GM21447 (cell line): ENCODE measurements at regions not wholly inside any gene's neighbourhood (a gene's known extent, or its start where the extent isn't known, plus 50 kb on each side); places are given as distances from the start of the nearest gene placed in this dataset.
A peak's percentile ranks its signal among the peaks of the same experiment; 100 is the strongest.
"Not testable (repeated sequence)": the region's sequence is repeated elsewhere in the genome, so short reads cannot be mapped to it uniquely, and the experiment has no call there.

Experiments
- ATAC-seq: cut with Tn5 transposase; IDR thresholded peaks from one replicate; pipeline ENCODE4 v1.9.1; 2021; ENCODE audit not compliant: unreplicated experiment

- ATAC-seq: not testable (repeated sequence)
Measured at GRCh38 chr4:26017961-26018700, 104.1 kb downstream of the SMIM20 start.

GRCh38 chr4:26020083-26020668 lies 106.2 kb downstream of the SMIM20 start:
- no peak for ATAC-seq

- no peak for ATAC-seq
Measured at GRCh38 chr4:26020881-26021280, 106.9 kb downstream of the SMIM20 start.

- no peak for ATAC-seq
Measured at GRCh38 chr4:26021417-26022345, 107.7 kb downstream of the SMIM20 start.

- no peak for ATAC-seq
Measured at GRCh38 chr4:26022346-26023202, 108.6 kb downstream of the SMIM20 start.

- no peak for ATAC-seq
Measured at GRCh38 chr4:26023203-26023972, 109.4 kb downstream of the SMIM20 start.

GRCh38 chr4:26024079-26024478 lies 110.1 kb downstream of the SMIM20 start:
- no peak for ATAC-seq

GRCh38 chr4:26028133-26028792 lies 114.2 kb downstream of the SMIM20 start:
- ATAC-seq: no peak

GRCh38 chr4:26028793-26029567 lies 115.0 kb downstream of the SMIM20 start:
- ATAC-seq: peak; percentile 91

- ATAC-seq: no peak
Measured at GRCh38 chr4:26029568-26030131, 115.6 kb downstream of the SMIM20 start.

GRCh38 chr4:26030260-26030667 lies 116.2 kb downstream of the SMIM20 start:
- no peak for ATAC-seq

GRCh38 chr4:26030780-26031179 lies 116.8 kb downstream of the SMIM20 start:
- no peak for ATAC-seq

GRCh38 chr4:26031704-26032103 lies 117.7 kb downstream of the SMIM20 start:
- ATAC-seq: no peak

- no peak for ATAC-seq
Measured at GRCh38 chr4:26032142-26032541, 118.1 kb downstream of the SMIM20 start.

- ATAC-seq: no peak
Measured at GRCh38 chr4:26032630-26033317, 118.8 kb downstream of the SMIM20 start.

GRCh38 chr4:26033389-26033788 lies 119.4 kb downstream of the SMIM20 start:
- no peak for ATAC-seq

GRCh38 chr4:26034849-26035248 lies 120.8 kb downstream of the SMIM20 start:
- no peak for ATAC-seq

- no peak for ATAC-seq
Measured at GRCh38 chr4:26035921-26036320, 121.9 kb downstream of the SMIM20 start.
